Vagina (tissue), 2 donors: ENCODE measurements at regions not wholly inside any gene's neighbourhood (a gene's known extent, or its start where the extent isn't known, plus 50 kb on each side); places are given as distances from the start of the nearest gene placed in this dataset.

Source experiments
- DNase-seq, 2 donors: peaks; one replicate each; pipeline ENCODE4 v3.0.0-alpha.2; 2017; ENCODE audit errors: extremely low spot score in 2 of 2
- H3K27ac ChIP-seq: fragments of 200-600 bp; sonication (generic); one replicate; pipeline ENCODE4 v1.5.1; 2019
- H3K27me3 ChIP-seq: fragments of 200-600 bp; sonication (generic); one replicate; pipeline ENCODE4 v1.5.1; 2019
- H3K36me3 ChIP-seq, 2 donors: fragments of 200-600 bp; sonication (generic); one replicate each; pipeline ENCODE4 v1.5.1; 2017 to 2019
- H3K4me1 ChIP-seq: fragments of 200-600 bp; sonication (generic); one replicate; pipeline ENCODE4 v1.5.1; 2019
- H3K4me3 ChIP-seq, 2 donors: fragments of 200-600 bp; sonication (generic); 1 replicate in 1 of 2; 2 replicates in 1 of 2; pipeline ENCODE4 v1.5.1; 2016 to 2019
- H3K9me3 ChIP-seq: fragments of 200-600 bp; sonication (generic); one replicate; pipeline ENCODE4 v1.5.1; 2019
- POLR2A ChIP-seq, 2 donors: fragments of 450-650 bp; IDR thresholded peaks; one replicate each; pipeline ENCODE4 v1.6.1; 2017; ENCODE audit warnings: antibody characterized with exemption in 2 of 2, mild to moderate bottlenecking in 2 of 2, moderate library complexity in 2 of 2
- POLR2AphosphoS5 ChIP-seq, 2 donors: sonication (generic); formaldehyde crosslinking; IDR thresholded peaks; one replicate each; pipeline ENCODE4 v1.9.0; 2017; ENCODE audit warnings: antibody characterized with exemption in 2 of 2, mild to moderate bottlenecking in 2 of 2, low read depth in 1 of 2; ENCODE audit not compliant: insufficient read depth in 1 of 2
- intact Hi-C: fragments of 100-400 bp; cut with DNase I; formaldehyde crosslinking; loops from one replicate; pipeline ENCODE4 v1.15.1; 2023
- TF ChIP-seq, protein P1 (sequence below), 3 experiments: fragments of 450-650 bp in 2 of 3; fragments of 200-600 bp in 1 of 3; sonication (generic) in 1 of 3; IDR thresholded peaks; one replicate each; pipeline ENCODE4 v1.5.1; 2017 to 2019; ENCODE audit warnings: antibody characterized with exemption in 3 of 3, mild to moderate bottlenecking in 2 of 3, moderate library complexity in 2 of 3

DNA sequence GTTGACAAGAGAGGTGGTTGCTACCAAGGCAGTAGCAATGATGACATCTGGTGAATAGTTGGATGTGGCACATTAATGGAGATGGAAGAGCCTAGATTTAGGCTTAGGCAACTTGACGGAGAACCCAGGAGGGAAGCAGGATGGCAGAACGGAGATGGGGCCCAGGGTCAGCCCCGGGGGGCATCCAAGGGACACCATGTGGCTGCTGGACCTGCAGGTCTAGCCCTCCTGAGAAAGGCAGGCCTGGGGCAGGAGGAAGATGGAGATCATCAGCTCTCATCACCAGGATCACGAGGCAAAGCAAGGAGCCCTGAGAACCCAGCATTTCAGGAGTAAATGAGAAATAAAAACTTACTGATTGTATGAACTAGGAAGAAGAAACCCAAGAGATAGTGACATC lies 216.2 kb downstream of the AUH start:
- no peaks in the 10 kb centered on the region for H3K4me1 ChIP-seq
- H3K27me3 ChIP-seq, result no peaks in the 10 kb centered on the region
- H3K36me3 ChIP-seq, result no peaks in the 10 kb centered on the region
- DNase-seq, result no peak
- H3K9me3 ChIP-seq, result no peaks in the 10 kb centered on the region
- H3K4me3 ChIP-seq, result no peak overlapping the region
- intact Hi-C loops, result no loop called here
- no peak for TF ChIP-seq POLR2A (IDR thresholded peaks at IDR 0.05)
- TF ChIP-seq POLR2AphosphoS5 (IDR thresholded peaks at IDR 0.05; ENCODE audit: insufficient read depth in 1 of 2, low read depth in 1 of 2), result no peak
- TF ChIP-seq, protein P1, sequence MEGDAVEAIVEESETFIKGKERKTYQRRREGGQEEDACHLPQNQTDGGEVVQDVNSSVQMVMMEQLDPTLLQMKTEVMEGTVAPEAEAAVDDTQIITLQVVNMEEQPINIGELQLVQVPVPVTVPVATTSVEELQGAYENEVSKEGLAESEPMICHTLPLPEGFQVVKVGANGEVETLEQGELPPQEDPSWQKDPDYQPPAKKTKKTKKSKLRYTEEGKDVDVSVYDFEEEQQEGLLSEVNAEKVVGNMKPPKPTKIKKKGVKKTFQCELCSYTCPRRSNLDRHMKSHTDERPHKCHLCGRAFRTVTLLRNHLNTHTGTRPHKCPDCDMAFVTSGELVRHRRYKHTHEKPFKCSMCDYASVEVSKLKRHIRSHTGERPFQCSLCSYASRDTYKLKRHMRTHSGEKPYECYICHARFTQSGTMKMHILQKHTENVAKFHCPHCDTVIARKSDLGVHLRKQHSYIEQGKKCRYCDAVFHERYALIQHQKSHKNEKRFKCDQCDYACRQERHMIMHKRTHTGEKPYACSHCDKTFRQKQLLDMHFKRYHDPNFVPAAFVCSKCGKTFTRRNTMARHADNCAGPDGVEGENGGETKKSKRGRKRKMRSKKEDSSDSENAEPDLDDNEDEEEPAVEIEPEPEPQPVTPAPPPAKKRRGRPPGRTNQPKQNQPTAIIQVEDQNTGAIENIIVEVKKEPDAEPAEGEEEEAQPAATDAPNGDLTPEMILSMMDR (IDR thresholded peaks at IDR 0.05), result no peak
- no peak overlapping the region for H3K27ac ChIP-seq

DNA sequence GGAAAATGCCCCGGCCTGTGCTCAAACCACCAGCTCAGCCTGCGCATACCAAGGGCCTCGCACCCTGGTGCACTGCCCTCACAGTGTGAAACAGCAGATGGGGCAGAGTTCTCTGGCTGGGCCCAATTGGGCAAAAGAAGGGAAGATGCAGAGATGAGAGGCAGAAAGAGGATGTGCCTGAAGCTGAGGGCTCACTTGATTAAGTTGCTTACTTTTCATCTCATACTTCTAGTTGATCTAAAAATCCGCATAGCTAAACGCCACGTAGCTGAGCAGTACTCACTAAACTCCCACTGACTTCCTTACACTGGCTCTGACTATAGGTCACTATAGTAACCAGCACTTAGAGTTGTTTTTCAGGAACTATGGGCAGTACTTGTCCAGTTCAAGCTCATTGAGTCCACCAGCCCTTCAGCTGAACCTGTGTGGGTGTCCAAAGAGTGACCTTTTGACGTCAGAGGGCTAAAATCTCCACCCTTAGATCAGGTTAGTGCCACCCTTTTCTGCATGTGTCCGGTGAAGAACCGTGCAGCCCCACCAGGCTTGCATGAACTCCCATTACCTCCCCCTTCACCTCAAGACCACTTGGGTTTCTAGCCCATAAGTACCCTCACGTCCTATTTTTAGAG lies 215.2 kb downstream of the AUH start:
- Histone ChIP-seq H3K27ac (no peak overlapping the region), H3K4me3 (no peak overlapping the region), H3K9me3 (no peaks in the 10 kb centered on the region), H3K4me1 (no peaks in the 10 kb centered on the region), H3K36me3 (no peaks in the 10 kb centered on the region), H3K27me3 (no peaks in the 10 kb centered on the region)
- DNase-seq, result no peak
- intact Hi-C loops, result no loop called here
- TF ChIP-seq POLR2AphosphoS5 (IDR thresholded peaks at IDR 0.05; ENCODE audit: insufficient read depth in 1 of 2, low read depth in 1 of 2) (no peak), POLR2A (IDR thresholded peaks at IDR 0.05) (no peak)
- TF ChIP-seq, protein P1 (IDR thresholded peaks at IDR 0.05), result no peak

- Histone ChIP-seq H3K27me3 (no peaks in the 10 kb centered on the region), H3K4me1 (no peaks in the 10 kb centered on the region), H3K4me3 (no peak overlapping the region), H3K36me3 (no peaks in the 10 kb centered on the region), H3K27ac (no peak overlapping the region), H3K9me3 (no peaks in the 10 kb centered on the region)
- intact Hi-C loops, result no loop called here
- peak in 1 of 2 donors; percentile 29 for DNase-seq
- TF ChIP-seq POLR2A (IDR thresholded peaks at IDR 0.05) (no peak), POLR2AphosphoS5 (IDR thresholded peaks at IDR 0.05; ENCODE audit: insufficient read depth in 1 of 2, low read depth in 1 of 2) (no peak)
- TF ChIP-seq, protein P1 (IDR thresholded peaks at IDR 0.05), result no peak
These were observed 214.5 kb downstream of the AUH start for GRCh38 chr9:91147079-91147708.

DNA sequence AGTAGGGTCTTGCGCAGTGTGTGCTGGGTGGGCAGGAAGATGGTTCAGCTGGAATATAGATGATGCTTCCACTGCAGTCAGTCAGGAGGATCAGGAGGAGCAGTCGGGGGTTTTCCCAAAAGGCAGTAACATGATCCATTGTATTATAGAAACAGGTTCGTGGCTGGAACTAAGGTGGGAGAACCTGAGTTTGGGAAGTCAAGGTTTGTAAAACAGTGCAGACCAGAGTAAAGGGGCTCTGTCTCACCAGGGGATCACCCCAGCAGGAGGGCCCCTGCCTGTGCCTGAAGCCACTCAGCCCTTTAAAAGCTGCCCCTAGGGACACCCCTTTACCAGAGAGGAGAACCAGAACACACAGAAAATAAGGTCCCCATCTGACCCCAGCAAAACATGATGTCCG lies 213.4 kb downstream of the AUH start:
- TF ChIP-seq POLR2AphosphoS5 (IDR thresholded peaks at IDR 0.05; ENCODE audit: insufficient read depth in 1 of 2, low read depth in 1 of 2) (no peak), POLR2A (IDR thresholded peaks at IDR 0.05) (no peak)
- TF ChIP-seq, protein P1 (IDR thresholded peaks at IDR 0.05), result no peak
- DNase-seq, result peak in 1 of 2 donors; percentile 65
- Histone ChIP-seq H3K27me3 (no peaks in the 10 kb centered on the region), H3K4me3 (no peak overlapping the region), H3K27ac (no peak overlapping the region), H3K4me1 (no peaks in the 10 kb centered on the region), H3K36me3 (no peaks in the 10 kb centered on the region), H3K9me3 (no peaks in the 10 kb centered on the region)
- intact Hi-C loops, result no loop called here
